HG03045 (cell line): ENCODE measurements at regions not wholly inside any gene's neighbourhood (a gene's known extent, or its start where the extent isn't known, plus 50 kb on each side); places are given as distances from the start of the nearest gene placed in this dataset.
"Not testable (repeated sequence)": the region's sequence is repeated elsewhere in the genome, so short reads cannot be mapped to it uniquely, and the experiment has no call there.

Source experiments
- ATAC-seq: cut with Tn5 transposase; IDR thresholded peaks from one replicate; pipeline ENCODE4 v1.9.1; 2021; ENCODE audit warnings: mild to moderate bottlenecking, moderate library complexity; ENCODE audit not compliant: unreplicated experiment

DNA sequence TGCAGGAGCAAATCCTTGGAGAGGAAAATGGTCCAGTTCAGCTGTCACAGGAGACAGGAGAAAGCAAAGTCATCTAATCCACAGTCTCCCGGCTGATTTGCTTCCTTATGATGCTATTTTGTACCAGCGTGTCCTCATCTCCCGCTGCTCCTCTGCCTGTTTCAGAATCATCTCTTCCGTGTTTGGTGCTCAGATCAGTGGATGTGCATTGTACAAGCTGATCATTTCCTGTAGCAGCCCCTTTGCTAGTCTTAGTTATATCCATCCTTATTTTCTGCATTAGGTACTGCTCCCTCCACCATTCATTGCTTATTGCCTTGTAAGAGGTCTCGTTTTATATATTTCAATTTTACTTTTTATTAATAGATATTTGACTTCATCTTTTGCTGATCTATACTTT is 219.9 kb upstream of the PRSS58 start:
- ATAC-seq, result not testable (repeated sequence)

DNA sequence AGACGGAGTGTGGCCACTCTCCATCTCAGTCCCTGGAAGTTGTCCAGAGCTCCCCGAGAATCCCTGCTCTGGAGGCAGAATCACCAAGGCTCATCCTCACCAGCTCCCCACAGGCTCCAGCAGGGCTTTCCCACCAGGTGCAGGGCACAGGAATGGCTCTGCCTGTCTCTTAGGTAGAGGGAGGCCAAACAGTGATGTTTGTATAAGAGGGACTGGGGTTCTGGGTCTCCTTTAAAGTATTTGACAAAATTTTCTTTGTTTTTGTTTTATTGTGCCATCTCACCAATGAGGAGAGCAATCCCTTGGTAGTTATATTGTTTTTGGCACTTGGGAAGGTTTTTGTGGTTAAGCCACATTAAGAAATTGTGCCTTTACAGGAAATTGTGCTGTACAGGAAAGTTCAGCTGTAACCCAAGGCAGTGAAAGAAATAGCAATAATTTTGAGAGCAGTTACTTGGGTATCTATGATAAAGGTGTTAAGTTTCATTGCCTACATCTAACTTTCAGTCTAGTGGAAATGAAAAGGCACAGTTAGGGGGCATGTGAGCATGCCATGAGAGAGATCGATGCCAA is 219.3 kb upstream of the PRSS58 start:
- no peak for ATAC-seq

- ATAC-seq, result no peak
These were observed 218.2 kb upstream of the PRSS58 start for GRCh38 chr7:142476077-142476476.

- ATAC-seq, result no peak
These were observed 214.0 kb upstream of the PRSS58 start for GRCh38 chr7:142471820-142472219.

- ATAC-seq, result no peak
These were observed 212.6 kb upstream of the PRSS58 start for GRCh38 chr7:142470544-142470830.

GRCh38 chr7:142469696-142470543 is 212.1 kb upstream of the PRSS58 start:
- no peak for ATAC-seq

- ATAC-seq, result no peak
These were observed 211.2 kb upstream of the PRSS58 start for GRCh38 chr7:142468871-142469665.

GRCh38 chr7:142467056-142467655 is 209.3 kb upstream of the PRSS58 start:
- not testable (repeated sequence) for ATAC-seq

GRCh38 chr7:142463401-142463850 is 205.6 kb upstream of the PRSS58 start:
- no peak for ATAC-seq

DNA sequence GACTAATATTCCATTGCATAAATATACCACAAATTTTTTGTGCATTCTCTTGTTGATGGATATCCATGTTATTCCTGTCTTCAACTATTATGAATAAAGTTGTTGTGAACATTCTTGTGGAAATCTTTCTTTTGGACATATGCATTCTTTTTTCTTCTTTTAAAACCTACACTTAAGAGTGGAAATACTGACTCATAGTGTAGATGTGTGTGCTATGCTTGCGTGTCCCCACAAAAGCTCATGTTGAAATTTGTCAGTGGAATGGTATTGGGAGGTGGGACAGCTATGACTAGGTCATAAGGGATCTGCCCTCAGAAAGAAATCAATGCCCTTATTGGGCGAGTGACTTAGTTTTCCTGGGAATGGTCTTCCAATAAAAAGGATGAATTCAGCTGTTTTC is 203.6 kb upstream of the PRSS58 start:
- ATAC-seq, result no peak

GRCh38 chr7:142460402-142461117 is 202.7 kb upstream of the PRSS58 start:
- no peak for ATAC-seq

DNA sequence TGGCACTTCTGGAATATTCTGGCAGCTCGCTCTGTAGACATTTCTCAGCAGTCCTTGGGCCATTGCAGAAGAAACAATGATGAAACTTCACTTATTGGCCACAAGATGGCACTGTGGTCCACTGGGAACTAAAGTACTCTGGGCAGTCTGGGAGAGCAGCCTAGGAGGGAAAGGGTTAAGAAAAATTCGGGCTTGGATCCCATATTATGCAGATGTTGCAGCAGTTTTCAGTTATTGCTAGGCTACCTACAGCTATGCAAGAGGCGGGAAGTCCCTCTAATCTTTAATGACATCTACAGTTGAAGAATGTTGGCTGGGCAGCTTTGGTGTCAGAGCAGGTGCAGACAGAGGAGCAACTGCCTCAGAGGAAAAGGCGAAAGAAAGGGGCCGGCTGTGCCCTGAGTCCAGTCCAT is 201.7 kb upstream of the PRSS58 start:
- peak; percentile 80 for ATAC-seq

DNA sequence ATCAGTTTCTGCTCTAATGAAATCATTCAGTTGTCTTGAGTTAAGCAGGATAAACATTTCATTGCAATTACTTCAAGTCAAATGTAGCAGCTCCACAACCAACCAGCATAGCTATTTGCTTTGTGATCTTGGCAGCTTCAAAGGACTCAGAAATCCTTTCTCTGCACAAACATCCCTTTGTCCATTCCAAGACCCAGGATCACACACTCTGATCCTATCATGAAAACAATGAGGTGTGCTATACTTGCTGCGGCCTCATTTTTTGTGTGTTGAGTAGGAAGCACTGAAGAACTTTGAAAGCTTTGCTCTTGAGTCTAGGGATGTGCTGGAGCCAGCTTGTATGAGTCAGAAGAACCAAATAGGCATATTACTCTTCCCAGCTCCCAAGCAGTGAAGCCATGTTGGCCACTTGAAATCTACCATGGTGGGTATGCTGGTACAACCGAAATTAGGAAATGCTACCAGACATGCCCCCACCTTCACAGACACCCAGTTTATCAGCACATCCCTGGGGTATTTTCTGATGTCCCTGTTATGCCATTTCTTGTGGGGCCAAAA is 199.4 kb upstream of the PRSS58 start:
- ATAC-seq, result no peak

- ATAC-seq, result no peak
These were observed 197.5 kb upstream of the PRSS58 start for GRCh38 chr7:142455392-142455791.

DNA sequence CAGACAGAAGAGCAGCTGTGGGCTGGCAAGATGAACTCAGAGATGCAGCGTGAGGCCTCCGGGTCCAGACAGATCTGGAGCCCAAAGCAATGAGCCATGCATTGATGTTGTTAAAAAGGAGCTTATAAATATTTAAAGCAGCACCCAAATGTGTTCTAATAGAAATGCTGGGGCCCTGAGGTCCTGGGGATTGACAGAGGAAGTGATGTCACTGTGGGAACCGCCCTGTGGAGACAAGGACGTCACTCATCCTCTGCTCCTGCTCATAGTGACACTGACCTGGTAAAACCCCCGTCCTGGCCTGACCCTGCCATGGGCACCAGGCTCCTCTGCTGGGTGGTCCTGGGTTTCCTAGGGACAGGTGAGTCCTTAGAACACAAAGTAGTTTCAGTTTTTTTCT is 197.0 kb upstream of the PRSS58 start:
- no peak for ATAC-seq

DNA sequence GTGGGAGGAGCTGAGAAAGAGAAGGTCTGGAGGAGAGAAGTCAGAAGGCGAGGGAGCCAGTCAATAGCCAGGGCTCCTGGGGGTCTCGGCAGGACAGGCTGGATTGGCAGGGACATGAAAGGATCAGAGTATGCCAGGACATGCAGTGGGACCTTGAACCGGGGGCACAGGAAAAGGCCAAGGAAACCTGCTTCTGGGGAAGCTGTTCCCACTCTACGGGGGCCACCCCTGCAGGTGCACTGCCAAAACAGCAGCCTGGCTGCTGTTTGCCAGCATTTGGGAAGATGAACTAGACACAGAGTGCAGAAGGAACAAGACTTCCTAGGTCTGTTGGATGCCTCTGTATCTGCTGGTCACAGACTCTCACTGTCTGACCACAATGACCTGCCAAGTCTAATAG is 194.9 kb upstream of the PRSS58 start:
- ATAC-seq, result no peak

DNA sequence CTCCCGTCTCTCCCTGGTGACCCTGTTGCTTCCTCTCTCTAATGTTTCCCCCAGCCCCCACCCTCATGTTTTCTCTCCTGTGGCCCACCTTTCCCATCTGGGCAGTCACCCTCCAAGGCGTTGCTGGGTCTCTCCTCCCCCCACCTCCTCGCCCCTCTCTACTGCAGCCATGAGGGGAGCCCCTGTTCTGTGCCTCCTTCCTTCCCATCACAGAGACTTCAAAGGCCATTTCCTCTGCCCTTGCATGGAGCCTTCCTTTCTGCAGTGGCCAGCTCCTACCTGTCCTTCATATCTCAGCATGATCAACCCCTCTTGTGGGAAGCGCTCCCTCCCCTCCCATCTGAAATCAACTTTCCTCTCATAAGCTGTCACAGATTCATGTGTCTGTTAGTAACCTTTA is 194.0 kb upstream of the PRSS58 start:
- no peak for ATAC-seq

DNA sequence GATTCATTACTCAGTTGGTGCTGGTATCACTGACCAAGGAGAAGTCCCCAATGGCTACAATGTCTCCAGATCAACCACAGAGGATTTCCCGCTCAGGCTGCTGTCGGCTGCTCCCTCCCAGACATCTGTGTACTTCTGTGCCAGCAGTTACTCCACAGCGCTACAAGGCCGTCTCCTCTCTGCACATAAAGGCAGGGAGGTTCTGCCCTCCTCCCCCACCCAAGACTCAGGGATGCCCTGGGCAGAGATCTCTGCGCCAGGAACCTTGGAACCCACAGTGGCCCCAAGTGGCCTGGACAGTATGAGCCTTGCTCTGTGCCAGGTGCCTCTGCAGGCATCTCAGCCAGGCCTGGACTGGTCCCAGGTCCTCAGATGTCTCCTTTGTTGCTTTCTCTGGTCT is 193.4 kb upstream of the PRSS58 start:
- no peak for ATAC-seq

DNA sequence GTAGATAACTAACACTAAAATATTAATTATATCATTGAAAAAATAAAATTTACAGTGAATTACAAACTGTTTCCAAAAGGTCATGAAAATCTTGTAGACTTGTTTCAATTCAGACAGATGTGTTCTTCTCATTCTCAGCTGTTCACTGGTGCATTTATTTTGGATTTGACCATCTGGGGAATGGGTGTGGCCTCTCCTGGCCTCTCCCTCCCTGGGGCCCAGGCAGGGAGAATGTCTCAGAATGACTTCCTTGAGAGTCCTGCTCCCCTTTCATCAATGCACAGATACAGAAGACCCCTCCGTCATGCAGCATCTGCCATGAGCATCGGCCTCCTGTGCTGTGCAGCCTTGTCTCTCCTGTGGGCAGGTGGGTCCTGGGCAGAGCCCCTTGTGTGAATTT is 192.8 kb upstream of the PRSS58 start:
- ATAC-seq, result no peak

- ATAC-seq, result no peak
These were observed 192.3 kb upstream of the PRSS58 start for GRCh38 chr7:142450206-142450605.

- not testable (repeated sequence) for ATAC-seq
These were observed 191.0 kb upstream of the PRSS58 start for GRCh38 chr7:142448857-142449256.
